Astrocyte of the cerebellum (primary cell): ENCODE measurements at regions not wholly inside any gene's neighbourhood (a gene's known extent, or its start where the extent isn't known, plus 50 kb on each side); places are given as distances from the start of the nearest gene placed in this dataset.

Experiments
- DNase-seq: peaks from one replicate; pipeline ENCODE4 v3.0.0-alpha.2; 2011; ENCODE audit warnings: low read depth
- H3K4me3 ChIP-seq: 2 replicates; pipeline ENCODE4 v1.5.1; 2011; ENCODE audit warnings: mild to moderate bottlenecking, low read depth, low read length, moderate library complexity
- in situ Hi-C: cut with HindIII; loops from 2 replicates; pipeline ENCODE4 v1.10.0; 2017; ENCODE audit warnings: low sequenced_read_pairs
- TF ChIP-seq, protein P1 (sequence below): IDR thresholded peaks from 2 replicates; pipeline ENCODE4 v1.5.1; 2012; ENCODE audit warnings: low read length, low read depth, moderate library complexity, mild to moderate bottlenecking; ENCODE audit errors: missing control alignments

DNA sequence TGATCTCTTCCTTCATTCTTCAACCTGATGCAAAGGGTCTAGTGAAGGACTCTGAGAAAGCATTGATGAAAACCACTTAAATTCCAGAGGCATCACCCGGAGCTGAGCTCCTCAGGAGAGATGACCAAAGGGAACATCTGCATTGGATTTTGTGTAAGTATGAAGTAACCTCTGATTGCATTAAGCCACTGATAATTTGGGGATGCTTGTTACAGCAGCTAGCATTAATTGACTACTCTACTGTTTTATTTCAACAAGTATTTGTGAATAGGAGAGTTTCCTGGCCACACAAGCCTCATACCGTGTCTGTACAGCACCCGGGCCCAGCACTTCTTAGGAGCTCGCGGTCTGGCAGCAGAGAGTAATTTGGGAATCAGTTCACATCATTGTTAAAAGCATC is 250.7 kb upstream of the POU3F1 start:
- H3K4me3 ChIP-seq: no peak overlapping the region
- TF ChIP-seq, protein P1, sequence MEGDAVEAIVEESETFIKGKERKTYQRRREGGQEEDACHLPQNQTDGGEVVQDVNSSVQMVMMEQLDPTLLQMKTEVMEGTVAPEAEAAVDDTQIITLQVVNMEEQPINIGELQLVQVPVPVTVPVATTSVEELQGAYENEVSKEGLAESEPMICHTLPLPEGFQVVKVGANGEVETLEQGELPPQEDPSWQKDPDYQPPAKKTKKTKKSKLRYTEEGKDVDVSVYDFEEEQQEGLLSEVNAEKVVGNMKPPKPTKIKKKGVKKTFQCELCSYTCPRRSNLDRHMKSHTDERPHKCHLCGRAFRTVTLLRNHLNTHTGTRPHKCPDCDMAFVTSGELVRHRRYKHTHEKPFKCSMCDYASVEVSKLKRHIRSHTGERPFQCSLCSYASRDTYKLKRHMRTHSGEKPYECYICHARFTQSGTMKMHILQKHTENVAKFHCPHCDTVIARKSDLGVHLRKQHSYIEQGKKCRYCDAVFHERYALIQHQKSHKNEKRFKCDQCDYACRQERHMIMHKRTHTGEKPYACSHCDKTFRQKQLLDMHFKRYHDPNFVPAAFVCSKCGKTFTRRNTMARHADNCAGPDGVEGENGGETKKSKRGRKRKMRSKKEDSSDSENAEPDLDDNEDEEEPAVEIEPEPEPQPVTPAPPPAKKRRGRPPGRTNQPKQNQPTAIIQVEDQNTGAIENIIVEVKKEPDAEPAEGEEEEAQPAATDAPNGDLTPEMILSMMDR: no peak
- DNase-seq: no peak
- in situ Hi-C loops: loop anchor here (5.0 kb wide), 1 partner anchor 55 kb away; no protein-coding TSS in a partner anchor

GRCh38 chr1:38296047-38296446 is 249.5 kb upstream of the POU3F1 start:
- no peak overlapping the region for H3K4me3 ChIP-seq
- TF ChIP-seq, protein P1: no peak
- no peak for DNase-seq
- in situ Hi-C loops: loop anchor here (5.0 kb wide), 1 partner anchor 54 kb away; no protein-coding TSS in a partner anchor

GRCh38 chr1:38293567-38293966 is 247.0 kb upstream of the POU3F1 start:
- TF ChIP-seq, protein P1: no peak
- no peak overlapping the region for H3K4me3 ChIP-seq
- no peak for DNase-seq
- in situ Hi-C loops: no loop called here

DNA sequence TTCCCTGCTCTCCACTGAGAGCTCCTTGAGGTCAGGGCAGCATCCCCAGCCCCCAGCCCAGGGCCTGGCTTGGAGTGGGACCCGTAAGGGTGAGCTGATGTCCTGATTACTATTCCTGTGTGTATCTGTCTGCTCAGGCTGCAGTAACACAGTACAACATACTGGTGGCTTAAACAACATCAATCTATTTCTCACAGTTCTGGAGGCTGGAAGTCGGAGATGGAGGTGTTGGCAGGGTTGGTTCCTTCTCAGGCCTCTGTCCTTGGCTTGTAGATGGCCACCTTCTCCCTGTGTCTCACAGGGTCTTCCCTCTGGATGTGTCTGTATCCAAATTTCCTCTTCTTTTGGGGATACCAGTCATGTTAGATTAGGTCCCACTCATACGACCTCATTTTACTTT is 246.4 kb upstream of the POU3F1 start:
- no peak overlapping the region for H3K4me3 ChIP-seq
- TF ChIP-seq, protein P1: no peak
- DNase-seq: no peak
- in situ Hi-C loops: no loop called here

DNA sequence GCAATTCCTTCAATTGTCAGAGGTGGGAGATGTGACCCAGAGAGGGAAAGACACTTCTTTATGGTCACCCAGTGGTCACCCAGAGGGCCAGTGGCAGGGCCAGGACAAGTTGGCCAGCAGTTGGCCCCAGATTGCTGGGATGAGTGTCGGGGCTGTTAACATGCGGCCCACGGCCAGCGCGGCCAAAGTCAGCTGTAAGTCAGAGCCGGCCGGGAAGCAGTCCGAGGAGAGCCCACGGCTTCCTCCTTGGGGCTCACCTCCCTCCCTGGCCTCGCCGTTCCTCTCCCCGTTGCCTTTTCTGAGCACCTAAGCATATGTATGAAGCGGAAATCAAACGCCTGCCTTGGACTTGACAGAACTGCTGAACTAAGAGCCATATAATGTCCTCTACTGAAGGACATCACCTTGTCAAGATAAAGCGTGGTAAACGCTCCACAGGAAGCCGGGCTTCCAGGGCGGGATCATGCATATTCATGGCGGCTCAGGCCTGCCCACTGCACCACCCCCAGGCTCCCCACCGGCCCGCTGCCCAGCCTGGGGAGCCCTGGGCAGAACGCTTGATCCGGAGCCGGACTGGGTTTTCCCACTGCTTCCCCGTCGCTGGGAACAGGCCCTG is 245.4 kb upstream of the POU3F1 start:
- no peak for DNase-seq
- no peak overlapping the region for H3K4me3 ChIP-seq
- in situ Hi-C loops: no loop called here
- TF ChIP-seq, protein P1: no peak

DNA sequence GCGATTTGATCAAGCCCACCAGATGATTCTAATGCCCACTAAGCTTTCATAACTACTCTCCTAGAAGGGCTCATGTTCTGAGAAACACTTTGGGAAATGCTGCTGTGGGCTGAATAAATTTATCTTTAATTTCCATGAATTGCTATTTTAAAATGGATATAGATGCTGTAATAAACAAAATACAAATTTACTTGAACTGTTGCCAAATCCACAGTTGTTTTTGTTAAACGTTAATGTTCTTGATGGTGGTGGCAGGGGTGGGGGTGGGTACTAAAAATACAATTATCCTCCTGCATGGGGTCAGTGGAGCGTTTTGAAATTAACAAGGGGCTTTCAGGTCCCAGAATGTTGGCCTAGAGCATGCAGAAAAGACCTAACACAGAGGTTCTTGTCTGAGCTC is 244.7 kb upstream of the POU3F1 start:
- in situ Hi-C loops: no loop called here

More for the DNA sequence above, 244.7 kb upstream of the POU3F1 start:
- no peak for DNase-seq
- TF ChIP-seq, protein P1: no peak
- no peak overlapping the region for H3K4me3 ChIP-seq
